ENCODE measurements at regions not wholly inside any gene's neighbourhood (a gene's known extent, or its start where the extent isn't known, plus 50 kb on each side); places are given as distances from the start of the nearest gene placed in this dataset.
"Not testable (repeated sequence)": the region's sequence is repeated elsewhere in the genome, so short reads cannot be mapped to it uniquely, and the experiment has no call there.

GRCh38 chrX:63575700-63576099 is 209.3 kb downstream of the ARHGEF9 start:
- TF ChIP-seq, protein P1, sequence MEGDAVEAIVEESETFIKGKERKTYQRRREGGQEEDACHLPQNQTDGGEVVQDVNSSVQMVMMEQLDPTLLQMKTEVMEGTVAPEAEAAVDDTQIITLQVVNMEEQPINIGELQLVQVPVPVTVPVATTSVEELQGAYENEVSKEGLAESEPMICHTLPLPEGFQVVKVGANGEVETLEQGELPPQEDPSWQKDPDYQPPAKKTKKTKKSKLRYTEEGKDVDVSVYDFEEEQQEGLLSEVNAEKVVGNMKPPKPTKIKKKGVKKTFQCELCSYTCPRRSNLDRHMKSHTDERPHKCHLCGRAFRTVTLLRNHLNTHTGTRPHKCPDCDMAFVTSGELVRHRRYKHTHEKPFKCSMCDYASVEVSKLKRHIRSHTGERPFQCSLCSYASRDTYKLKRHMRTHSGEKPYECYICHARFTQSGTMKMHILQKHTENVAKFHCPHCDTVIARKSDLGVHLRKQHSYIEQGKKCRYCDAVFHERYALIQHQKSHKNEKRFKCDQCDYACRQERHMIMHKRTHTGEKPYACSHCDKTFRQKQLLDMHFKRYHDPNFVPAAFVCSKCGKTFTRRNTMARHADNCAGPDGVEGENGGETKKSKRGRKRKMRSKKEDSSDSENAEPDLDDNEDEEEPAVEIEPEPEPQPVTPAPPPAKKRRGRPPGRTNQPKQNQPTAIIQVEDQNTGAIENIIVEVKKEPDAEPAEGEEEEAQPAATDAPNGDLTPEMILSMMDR (IDR thresholded peaks at IDR 0.05), result not testable (repeated sequence)
- not testable (repeated sequence) for TF ChIP-seq POLR2A (IDR thresholded peaks at IDR 0.05)

Data from uterus (tissue), 2 donors.